ENCODE measurements at regions not wholly inside any gene's neighbourhood (a gene's known extent, or its start where the extent isn't known, plus 50 kb on each side); places are given as distances from the start of the nearest gene placed in this dataset.

DNA sequence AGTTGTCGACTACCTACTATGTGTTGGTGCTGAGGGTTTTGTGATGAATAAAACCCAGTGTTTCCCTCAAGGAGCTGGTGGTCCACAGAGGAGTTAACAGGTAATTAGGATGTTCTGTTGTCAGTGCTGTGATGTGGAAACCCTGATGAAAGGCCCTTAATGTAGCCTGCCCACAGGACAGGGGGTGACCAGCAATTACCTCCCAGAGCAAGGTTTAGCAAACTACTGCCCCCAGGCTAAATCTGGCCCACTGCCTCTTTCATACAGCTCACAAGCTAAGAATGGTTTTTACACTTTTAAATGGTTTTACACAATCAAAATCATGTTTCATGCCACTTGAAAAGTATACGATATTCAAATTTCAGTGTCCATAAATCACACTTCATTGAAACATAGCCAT, 536.2 kb downstream of the MIAT start:
- in situ Hi-C loops (cut with MboI; ENCODE audit: low sequenced_read_pairs), result no loop called here

DNA sequence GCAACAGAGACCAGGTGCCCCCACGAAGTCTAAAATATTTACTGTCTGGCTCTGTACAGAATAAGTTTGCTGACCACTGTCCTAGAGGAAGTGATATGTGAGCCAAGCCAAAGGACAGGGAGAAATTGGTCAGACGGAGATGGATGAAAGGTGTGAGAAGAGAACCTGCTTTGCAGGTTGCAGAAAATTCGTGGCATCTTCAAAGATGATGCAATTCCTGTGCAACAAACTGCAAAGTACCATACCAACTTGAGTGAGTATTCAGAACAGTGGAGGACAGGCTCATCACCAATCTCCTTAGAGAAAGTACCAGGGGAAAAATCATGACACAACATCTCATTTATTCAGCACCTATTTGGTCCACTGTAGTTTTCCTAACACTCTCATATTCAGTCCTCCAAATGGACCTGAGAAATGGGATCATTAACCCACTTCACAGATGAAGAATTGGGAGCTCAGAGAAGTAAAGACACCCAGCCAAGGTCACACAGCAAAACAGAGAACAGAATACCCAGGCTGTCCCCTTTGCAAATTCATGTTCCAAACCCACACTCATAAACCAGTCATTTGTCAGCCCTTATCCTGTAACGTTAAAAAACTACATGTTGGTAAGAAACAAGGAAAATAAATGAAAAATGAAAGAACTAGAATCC, 536.8 kb downstream of the MIAT start:
- in situ Hi-C loops (cut with MboI; ENCODE audit: low sequenced_read_pairs), result no loop called here

DNA sequence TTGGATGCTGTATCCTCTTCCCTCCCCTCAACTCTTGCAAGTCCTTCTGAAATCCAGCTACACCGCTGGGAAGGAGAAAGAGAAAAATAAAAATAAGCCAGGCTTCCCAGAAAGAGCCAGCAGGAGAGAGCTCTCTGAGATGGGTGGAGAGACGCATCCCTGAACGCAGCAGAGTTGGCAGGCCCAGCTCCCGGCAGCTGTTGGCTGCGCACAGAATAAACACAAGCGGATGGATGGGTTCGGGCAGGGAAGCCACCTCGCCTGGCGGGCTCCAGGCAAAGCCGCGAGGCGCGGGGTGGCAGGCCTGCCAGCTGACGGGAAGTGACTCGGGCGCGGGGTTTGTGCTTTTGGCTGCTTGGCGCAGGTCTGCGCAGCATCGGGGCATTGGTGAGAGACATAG, 537.7 kb downstream of the MIAT start:
- in situ Hi-C loops (cut with MboI; ENCODE audit: low sequenced_read_pairs), result no loop called here

DNA sequence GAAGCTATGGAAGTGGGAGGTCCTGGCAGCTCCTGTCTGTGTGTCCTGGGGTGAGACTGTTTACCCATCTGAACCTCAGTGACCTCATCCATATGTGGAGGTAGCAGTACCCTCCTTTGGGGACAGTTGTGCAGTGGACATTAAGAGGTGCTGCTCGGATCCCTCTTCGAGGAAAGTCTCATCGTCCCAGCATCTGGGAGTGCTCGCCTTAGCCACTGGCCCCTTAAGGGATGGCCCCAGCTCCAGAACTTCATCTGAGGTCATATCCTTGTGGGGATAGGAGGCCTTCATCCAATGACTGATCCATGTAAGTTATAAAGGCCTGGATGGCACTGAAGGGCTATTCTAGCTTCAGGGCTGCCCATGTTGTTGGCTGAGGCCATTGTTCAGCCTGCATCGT, 538.1 kb downstream of the MIAT start:
- in situ Hi-C loops (cut with MboI; ENCODE audit: low sequenced_read_pairs), result no loop called here

DNA sequence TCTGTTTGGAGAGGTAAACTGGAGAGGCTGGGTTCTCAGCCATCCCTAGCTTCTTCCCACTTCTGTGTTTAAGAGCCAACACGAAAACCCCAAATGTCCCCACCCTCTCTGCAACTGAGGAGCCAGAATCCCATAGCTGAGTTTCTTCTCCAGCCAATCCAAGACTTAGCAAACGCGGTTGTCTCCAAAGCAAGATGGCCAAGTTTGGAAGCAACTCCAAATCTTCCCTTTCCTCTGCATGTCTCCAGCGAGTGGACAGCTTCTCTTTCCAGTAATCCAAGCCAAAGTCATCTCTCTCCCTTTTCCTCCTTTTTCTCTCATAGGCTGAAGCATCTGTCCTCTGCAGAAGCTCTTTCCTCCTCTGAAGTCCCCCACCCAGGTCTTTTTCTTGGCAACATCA, 539.2 kb downstream of the MIAT start:
- in situ Hi-C loops (cut with MboI; ENCODE audit: low sequenced_read_pairs), result no loop called here

DNA sequence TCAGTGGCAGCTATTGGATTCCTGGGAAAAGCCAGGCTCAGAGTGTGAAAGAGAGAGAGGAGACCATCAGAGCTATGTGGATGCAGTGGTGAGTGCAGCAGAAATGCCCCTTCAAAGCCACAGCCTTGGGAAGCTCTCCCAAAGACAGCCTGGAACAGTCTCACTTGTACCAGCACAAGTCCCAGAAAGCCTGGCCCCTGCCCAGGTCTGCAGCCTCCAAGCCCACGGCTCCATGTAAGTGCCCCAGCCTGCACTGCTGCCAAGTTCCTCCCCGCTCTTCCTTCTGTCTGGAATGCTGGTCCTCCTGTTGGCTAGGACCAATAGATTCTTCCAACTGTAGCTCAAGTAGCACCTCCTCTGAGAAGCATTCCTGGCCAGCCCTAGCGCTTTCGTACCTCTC, 539.7 kb downstream of the MIAT start:
- in situ Hi-C loops (cut with MboI; ENCODE audit: low sequenced_read_pairs), result no loop called here

DNA sequence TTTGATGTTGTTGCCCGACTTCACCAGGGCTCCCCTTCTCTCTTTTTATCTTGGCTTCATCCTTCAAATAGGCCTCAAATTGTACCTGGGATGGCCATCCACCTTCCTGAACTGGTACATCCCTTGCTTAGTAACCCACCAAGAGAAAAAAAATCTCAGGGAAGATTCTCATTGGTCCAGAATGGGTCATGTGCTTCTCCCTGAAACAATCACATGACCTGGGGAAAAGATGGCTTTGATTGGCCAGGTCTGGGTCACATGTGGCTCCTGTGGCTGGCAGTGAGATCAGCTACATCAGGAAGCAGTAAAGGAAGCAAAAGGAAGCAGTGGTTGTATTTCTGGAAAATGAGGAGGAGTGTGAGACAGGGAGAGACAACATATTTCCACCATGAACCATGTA, 540.2 kb downstream of the MIAT start:
- in situ Hi-C loops (cut with MboI; ENCODE audit: low sequenced_read_pairs), result no loop called here

DNA sequence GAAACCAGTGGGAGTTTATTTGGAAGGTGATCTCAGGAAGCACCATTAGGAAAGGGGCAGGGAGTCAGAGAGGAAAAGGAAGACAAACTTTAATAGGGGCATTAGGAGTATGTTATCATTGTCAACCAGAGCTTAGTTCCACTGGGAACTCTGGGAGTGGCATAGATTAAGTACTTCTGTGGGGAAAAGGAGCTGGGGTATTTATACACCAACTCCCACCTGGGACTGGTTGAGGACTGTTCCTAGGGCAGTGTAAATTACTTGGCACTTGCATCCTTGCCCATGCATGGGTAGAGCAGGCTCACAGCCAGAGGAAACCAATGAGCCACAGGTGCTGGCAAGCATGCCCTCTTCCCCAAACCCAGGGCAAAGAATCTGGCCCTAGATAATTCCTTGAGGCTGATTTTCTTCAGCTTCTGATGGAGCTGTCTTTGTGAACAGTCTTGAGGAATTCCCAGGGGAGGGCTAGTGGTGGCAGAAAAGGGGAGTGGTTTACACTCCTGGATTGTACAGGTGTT, 541.2 kb downstream of the MIAT start:
- in situ Hi-C loops (cut with MboI; ENCODE audit: low sequenced_read_pairs), result no loop called here

DNA sequence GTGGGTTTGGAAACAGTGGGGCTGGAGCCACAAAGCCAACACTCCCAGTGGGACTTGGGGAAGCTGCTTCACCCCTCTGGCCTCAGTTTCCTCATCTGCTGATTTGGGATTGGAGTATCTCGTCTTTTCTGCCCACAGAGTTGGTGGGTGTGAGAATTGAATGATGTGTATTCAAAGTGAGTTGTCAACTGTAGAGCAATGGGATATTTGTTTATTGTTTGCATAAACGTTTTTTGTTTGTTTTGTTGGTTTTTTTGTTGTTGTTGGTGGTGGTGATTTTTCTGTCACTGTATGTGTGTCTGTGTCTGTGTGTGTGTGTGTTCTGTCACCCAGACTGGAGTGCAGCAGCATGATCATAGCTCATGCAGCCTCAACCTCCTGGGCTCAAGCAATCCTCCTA, 542.0 kb downstream of the MIAT start:
- in situ Hi-C loops (cut with MboI; ENCODE audit: low sequenced_read_pairs), result no loop called here

DNA sequence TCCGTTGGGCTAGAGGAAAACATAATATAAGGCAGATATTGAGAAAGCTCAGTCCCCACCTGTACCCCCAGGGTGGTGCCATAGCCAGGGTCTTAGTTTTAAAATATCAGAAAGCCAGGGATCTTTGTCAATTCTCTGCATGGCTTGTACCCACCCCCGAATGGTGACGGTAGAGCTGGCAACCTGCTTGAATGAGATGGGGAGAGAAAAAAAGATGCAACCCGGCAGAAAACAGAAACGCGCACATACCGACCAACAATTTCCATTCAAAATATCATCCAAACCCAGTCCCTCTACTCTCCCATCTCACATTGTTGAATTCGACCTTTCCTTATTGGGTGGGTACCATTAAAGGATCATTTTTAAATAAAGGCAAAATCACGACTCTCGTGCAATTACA, 543.9 kb downstream of the MIAT start:
- in situ Hi-C loops (cut with MboI; ENCODE audit: low sequenced_read_pairs), result no loop called here

DNA sequence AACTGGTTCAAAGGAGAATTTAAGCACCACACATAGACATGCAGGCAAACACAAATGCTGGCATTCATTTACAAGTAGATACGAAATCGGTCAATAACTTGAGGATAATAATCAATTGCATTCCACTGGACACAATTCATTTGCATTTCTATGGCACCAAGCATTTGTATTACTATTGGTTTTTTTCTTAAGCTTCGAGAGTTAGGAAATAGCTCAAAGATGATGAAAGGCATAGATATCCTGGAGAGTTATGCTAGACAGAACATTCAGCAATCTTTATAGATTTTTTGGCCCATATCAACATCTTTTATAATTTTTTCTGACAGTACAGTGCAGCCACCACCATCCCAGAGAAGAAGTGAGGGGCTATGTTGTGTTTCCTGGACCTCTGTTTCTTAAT, 544.4 kb downstream of the MIAT start:
- in situ Hi-C loops (cut with MboI; ENCODE audit: low sequenced_read_pairs), result no loop called here

DNA sequence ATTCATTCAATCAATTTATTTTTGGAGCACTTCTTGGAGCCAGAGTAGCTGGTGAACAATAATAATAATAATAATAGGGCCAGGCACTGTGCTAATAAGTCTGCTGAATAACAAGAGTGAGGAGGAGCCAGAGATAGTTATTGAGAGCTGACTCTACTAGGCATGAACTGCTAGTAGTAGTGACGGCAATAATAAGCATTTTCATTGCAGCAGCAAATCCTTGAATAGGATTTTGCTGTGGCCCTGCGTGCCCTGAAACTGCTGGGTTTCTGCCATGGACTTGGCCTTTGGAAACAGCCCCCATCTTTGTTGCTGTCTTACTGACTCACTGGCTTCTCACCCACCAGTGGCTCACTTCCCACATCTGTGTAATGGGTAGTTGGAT, 545.9 kb downstream of the MIAT start:
- in situ Hi-C loops (cut with MboI; ENCODE audit: low sequenced_read_pairs), result no loop called here

DNA sequence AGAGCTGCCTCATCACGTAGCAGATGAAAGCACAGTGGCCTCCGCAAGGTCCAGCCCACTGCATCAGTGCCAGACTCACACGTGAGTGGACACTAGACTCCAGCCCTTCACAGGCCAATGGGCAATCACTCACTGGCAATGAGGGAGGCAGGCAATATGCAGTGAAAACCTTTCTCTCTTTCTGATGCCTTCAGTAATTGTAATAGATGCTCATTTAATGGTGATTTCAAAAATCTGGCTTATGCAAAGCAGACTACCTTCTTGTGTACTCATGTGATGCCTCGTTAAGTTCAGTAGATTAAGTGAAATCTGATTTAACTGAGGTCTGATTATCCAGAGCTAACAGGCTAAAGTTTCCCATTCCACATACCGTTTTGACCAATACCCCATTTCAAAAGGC, 546.9 kb downstream of the MIAT start:
- in situ Hi-C loops (cut with MboI; ENCODE audit: low sequenced_read_pairs), result no loop called here

DNA sequence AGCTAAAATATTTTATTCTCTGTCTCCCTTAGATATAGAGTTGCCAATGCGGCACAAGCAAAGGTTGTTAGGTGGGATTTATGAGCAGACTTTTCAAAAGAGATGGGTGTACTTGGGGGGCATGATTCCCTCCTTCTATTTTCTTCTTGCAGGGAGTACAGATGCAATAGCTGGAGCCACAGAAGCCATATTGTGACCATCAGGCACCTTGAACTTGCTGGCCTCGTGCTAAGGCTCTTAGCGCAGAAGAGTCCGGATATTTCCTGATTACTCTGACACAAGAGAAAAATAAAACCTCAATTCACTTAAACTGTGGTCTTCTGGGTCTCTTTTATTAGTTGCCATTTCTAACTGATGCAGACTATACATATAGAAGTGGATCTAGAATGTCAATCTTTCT, 547.4 kb downstream of the MIAT start:
- in situ Hi-C loops (cut with MboI; ENCODE audit: low sequenced_read_pairs), result no loop called here

DNA sequence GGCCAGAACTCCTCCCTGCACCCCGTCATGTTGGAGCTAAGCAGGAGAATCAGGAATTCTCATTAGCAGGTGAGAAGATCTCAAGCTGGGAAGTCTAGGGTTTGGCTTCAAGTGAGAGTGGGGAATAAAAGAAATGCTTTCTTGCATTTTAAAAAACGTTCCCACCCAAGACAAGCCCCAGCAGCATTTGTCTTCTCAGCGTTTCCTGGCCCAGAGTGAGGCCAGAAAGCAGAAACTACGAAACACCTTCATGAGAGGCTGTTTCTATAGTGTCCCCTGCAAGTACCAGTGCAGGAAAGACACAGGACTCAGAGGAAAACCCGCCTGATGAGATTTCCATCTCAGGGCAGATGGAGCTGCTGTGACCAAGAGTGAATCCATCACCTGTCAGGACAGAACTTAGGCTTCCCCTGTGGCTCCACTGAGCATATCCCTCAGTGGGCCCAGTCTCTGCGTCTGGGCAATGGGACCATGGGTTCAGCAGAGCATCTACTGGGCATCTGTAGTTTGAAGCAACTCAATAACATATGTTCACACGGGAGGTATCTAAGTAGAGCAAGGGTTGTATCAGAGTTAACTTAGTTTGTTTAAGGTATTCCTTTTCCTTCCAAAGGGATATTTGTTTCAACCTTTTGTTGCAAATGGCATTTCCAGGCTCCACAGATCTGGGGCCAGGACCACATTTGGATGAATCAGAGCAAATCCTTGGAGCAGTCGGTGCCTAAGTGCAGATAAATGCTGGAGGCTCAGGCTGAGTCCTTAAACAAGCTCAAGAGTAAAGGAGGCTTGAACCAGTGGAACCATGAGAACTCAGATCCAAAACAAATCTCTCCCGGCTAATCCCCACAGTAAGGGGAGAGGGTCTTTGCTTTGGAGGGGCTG, 548.3 kb downstream of the MIAT start:
- in situ Hi-C loops (cut with MboI; ENCODE audit: low sequenced_read_pairs), result no loop called here

DNA sequence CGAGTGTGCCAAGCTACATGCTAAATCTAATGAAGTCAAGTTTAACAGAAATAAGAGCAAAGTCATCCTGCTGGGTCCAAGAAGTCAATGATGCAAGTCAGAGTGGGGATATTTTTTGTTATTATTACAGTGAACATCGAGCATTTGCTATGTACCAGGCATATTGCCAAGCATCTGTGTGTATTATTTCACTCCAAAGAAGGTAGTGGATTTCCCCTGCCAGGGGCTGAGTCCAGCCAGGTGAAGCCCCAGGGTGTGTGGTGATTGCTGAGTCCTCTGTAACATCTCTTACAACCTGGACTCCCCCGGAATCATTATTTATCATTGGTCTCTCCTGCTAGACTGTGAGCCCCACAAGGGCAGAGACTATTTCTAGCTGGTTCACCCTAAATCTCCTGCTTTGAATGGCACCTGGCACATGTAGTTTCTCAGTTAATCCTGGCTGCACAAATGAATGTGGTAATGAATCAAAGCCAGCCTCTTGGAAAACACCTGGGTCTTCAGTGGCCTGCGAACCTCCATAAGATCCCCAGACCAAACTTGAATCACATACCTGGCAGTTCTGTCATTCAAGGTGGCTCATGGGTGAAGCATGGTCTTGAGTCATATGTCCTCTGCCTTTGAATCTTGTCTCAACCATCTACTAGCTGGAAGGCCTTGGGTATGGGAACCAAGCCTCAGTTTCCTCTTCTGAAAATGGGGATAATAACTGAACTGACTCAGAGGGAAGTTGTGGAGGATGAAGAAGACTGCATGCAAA, 549.2 kb downstream of the MIAT start:
- in situ Hi-C loops (cut with MboI; ENCODE audit: low sequenced_read_pairs), result no loop called here

DNA sequence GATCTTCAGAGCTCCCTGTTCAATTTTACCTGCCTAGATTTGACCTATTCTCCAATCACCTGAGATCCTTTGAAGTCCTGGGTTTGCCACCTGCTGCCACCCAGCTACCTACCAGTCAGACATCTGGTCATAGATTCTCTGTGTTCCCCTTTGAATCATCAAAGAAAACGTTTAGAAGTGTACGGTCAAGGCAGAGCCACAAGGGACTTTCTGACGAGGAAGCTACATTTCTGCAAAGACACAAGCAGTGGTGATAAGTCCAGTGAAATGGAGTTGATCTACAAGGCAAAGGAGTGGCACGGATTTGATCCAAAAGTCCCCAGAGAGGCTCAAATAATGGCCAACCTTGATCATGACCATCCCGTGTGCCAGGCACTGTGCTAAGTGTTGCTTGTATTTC, 549.9 kb downstream of the MIAT start:
- in situ Hi-C loops (cut with MboI; ENCODE audit: low sequenced_read_pairs), result no loop called here

DNA sequence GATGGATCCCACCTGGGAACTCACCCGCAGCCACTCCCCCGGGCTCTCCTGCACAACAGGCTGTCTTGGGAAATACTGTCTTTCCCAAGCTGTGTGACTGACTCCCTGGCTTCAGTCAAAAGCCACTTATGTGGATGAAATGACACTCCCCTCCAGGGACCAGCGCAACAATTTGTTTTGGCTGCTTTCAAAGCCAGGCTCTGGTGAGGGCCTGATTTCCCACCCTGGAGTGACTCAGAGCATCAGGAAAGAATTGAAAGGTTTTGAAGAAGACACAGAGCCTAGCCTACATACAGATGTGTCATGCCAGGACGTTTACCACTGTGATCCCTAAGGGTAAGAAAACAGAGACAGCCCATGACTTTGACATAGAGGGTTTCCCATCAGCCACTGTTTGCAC, 550.5 kb downstream of the MIAT start:
- in situ Hi-C loops (cut with MboI; ENCODE audit: low sequenced_read_pairs), result no loop called here

DNA sequence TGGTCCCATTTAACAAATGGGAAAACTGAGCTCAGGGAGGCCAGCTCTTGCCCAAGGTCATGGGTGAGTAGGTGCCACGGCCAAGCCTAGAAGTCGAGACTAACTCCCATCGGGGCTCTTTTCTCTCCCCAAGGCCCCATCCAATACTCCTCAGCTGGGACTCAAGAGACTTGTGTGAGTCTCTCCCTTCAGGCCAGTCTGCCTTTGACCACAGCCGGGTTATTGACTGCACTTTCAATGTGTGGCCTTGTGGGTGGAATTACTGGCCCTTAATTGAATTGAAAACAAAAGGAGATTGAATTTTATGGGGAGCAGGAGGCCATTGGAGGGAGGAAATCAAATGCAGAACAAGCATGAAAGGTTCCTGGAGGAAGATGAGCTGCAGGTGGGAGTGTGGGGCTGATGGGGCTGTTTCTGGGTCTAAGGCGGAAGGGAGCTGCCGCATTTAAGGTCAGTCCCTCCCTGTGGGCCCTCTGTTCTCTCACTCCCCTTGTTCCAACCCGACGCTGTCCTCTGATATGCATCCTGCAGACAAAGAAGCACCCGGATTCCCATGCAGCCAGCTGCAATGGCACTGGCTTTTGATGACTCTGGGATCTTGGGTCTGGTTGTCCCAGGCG, 552.8 kb downstream of the MIAT start:
- in situ Hi-C loops (cut with MboI; ENCODE audit: low sequenced_read_pairs), result no loop called here

DNA sequence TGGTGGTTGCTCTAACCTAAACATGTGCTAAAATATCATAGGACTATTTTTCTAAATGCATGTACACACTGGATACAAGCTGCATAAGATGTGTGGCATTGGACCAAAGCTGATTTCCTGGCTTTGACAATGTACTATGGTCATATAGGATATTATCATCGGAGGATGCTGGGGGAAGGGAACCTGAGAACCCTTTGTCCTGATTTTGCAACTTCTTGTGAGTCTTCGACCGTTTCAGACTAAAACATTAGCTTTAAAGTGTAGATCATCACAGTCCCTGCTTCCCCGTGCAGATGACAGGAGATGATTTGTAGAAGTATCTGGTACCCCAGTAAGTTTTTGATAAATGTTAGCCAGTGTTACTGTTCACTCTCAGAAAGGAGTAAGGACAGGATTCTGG, 554.7 kb downstream of the MIAT start:
- in situ Hi-C loops (cut with MboI; ENCODE audit: low sequenced_read_pairs), result no loop called here

DNA sequence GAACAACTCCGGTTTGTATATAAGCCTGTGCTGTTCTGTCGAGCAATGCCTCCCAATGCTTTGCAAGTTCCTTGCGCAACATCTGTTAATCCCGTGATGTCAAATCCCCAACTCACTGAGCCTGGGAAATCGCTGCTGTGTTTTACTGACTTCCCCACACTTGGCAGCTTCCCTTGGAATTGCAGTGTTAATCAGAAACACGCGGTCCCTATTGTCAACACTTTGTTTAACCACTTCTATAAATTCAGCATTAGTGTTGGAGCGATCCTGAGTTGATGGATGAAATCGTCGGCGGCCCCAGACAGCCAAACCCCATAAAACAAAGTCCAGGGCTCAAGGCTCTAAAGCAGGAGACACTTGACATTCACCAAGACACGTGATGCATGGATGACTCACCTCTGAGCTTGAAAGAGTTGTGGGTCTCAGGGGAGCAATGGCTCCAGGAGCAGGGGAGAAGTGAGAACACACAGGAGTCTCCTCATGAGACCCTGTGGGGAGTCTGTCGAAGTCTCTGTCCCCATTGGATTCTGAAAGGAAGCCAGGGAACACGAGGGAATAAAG, 555.3 kb downstream of the MIAT start:
- in situ Hi-C loops (cut with MboI; ENCODE audit: low sequenced_read_pairs), result no loop called here

Data from HL-60/S4 (cell line).